SK-N-SH (cell line): ENCODE measurements at regions not wholly inside any gene's neighbourhood (a gene's known extent, or its start where the extent isn't known, plus 50 kb on each side); places are given as distances from the start of the nearest gene placed in this dataset.

ENCODE experiments used
- CTCF ChIA-PET: fragments of 300-600, 350-600 bp; formaldehyde crosslinking; extraction: SDS; loops from one replicate; lab custom pipeline; 2021; lab: Yijun Ruan, JAX
- POLR2A ChIA-PET: fragments of 350-600 bp; sonication (Branson Sonifier 250); formaldehyde crosslinking; extraction: SDS; loops from one replicate; lab custom pipeline; 2020; ENCODE audit warnings: antibody characterized with exemption, inconsistent platforms; lab: Yijun Ruan, JAX
- DNase-seq: peaks from one replicate; pipeline ENCODE4 v3.0.0; 2012
- H2AFZ ChIP-seq: fragments of 200-600 bp; sonication (generic); 2 replicates; pipeline ENCODE4 v1.8.1; 2016; ENCODE audit warnings: antibody characterized with exemption, mild to moderate bottlenecking, low read depth
- H3F3A ChIP-seq: fragments of 200-600 bp; sonication (generic); replicated peaks from 2 replicates; pipeline ENCODE3; 2016; ENCODE audit warnings: antibody characterized with exemption, mild to moderate bottlenecking; ENCODE audit not compliant: insufficient read depth
- H3K27ac ChIP-seq, 2 experiments: fragments of 200-500 bp in 1 of 2; fragments of 200-600 bp in 1 of 2; sonication (Bioruptor generic) in 1 of 2; sonication (generic), shearing (Covaris generic) in 1 of 2; 2 replicates each; pipeline versions ENCODE4 v1.5.1 to v1.6.1; 2014 to 2016; ENCODE audit warnings: low read depth in 2 of 2, inconsistent platforms in 1 of 2, low read length in 1 of 2, mild to moderate bottlenecking in 1 of 2, mixed read lengths in 1 of 2
- H3K27me3 ChIP-seq: fragments of 200-600 bp; sonication (generic), shearing (Covaris generic); 2 replicates; pipeline ENCODE4 v1.6.1; 2016; ENCODE audit warnings: mixed run types; ENCODE audit not compliant: insufficient read depth
- H3K36me3 ChIP-seq, 2 experiments: fragments of 200-500 bp in 1 of 2; fragments of 200-600 bp in 1 of 2; sonication (Bioruptor generic) in 1 of 2; sonication (generic) in 1 of 2; replicated peaks in 1 of 2; 2 replicates each; pipeline versions ENCODE3 to v1.5.1; 2014 to 2016; ENCODE audit warnings: low read length in 1 of 2, mild to moderate bottlenecking in 1 of 2; ENCODE audit not compliant: insufficient read depth in 2 of 2, control insufficient read depth in 1 of 2
- H3K4me1 ChIP-seq, 2 experiments: fragments of 200-500 bp in 1 of 2; fragments of 200-600 bp in 1 of 2; sonication (Bioruptor generic) in 1 of 2; sonication (generic), shearing (Covaris generic) in 1 of 2; 2 replicates each; pipeline versions ENCODE4 v1.5.1 to v1.6.1; 2014 to 2016; ENCODE audit warnings: low read depth in 1 of 2, low read length in 1 of 2, mixed run types in 1 of 2; ENCODE audit not compliant: insufficient read depth in 2 of 2, control insufficient read depth in 1 of 2
- H3K4me2 ChIP-seq: fragments of 200-600 bp; sonication (generic), shearing (Covaris generic); 2 replicates; pipeline ENCODE4 v1.6.1; 2017; ENCODE audit warnings: mixed run types
- H3K4me3 ChIP-seq, 2 experiments: fragments of 200-500 bp in 1 of 2; fragments of 200-600 bp in 1 of 2; sonication (Bioruptor generic) in 1 of 2; sonication (generic), shearing (Covaris generic) in 1 of 2; 2 replicates each; pipeline versions ENCODE4 v1.5.1 to v1.8.1; 2014 to 2016; ENCODE audit warnings: low read depth in 2 of 2, inconsistent platforms in 1 of 2, low read length in 1 of 2, mild to moderate bottlenecking in 1 of 2, mixed read lengths in 1 of 2, moderate library complexity in 1 of 2
- H3K79me2 ChIP-seq: fragments of 200-600 bp; sonication (generic); 2 replicates; pipeline ENCODE4 v1.8.1; 2017; ENCODE audit warnings: mild to moderate bottlenecking; ENCODE audit not compliant: insufficient read depth
- H3K9ac ChIP-seq: fragments of 200-600 bp; sonication (generic); 2 replicates; pipeline ENCODE4 v1.6.1; 2017; ENCODE audit warnings: mixed run types
- H3K9me2 ChIP-seq: fragments of 200-600 bp; sonication (generic); 2 replicates; pipeline ENCODE4 v1.6.1; 2017; ENCODE audit warnings: mixed run types
- H3K9me3 ChIP-seq: fragments of 200-600 bp; sonication (generic); 2 replicates; pipeline ENCODE4 v1.6.1; 2017; ENCODE audit warnings: mixed run types, mild to moderate bottlenecking, moderate library complexity
- H4K20me1 ChIP-seq: fragments of 200-600 bp; sonication (generic); 2 replicates; pipeline ENCODE4 v1.6.1; 2017; ENCODE audit warnings: mild to moderate bottlenecking, mixed run types; ENCODE audit not compliant: insufficient read depth
- CHD2 ChIP-seq: fragments of 150-350 bp; IDR thresholded peaks from 2 replicates; pipeline ENCODE4 v1.6.1; 2018; ENCODE audit warnings: low read length; ENCODE audit not compliant: partially characterized antibody
- ELF1 ChIP-seq: IDR thresholded peaks from 2 replicates; pipeline ENCODE4 v1.4.0; 2012
- EP300 ChIP-seq, 2 experiments: IDR thresholded peaks; 2 replicates each; pipeline versions ENCODE4 v1.4.0 to v1.6.1; 2012; ENCODE audit warnings: borderline replicate concordance in 1 of 2, low read depth in 1 of 2, low read length in 1 of 2
- FOSL2 ChIP-seq: IDR thresholded peaks from 2 replicates; pipeline ENCODE4 v1.4.0; 2012; ENCODE audit warnings: low read depth, mild to moderate bottlenecking, moderate library complexity, borderline replicate concordance
- FOXJ3 ChIP-seq: sonication (generic); formaldehyde crosslinking; IDR thresholded peaks from 2 replicates; pipeline ENCODE4 v1.5.1; 2020; ENCODE audit warnings: mild to moderate bottlenecking, missing genetic modification reagents
- JUND ChIP-seq: IDR thresholded peaks from 2 replicates; pipeline ENCODE4 v1.4.0; 2012
- MXI1 ChIP-seq: IDR thresholded peaks from 2 replicates; pipeline ENCODE4 v1.6.1; 2012; ENCODE audit warnings: mild to moderate bottlenecking, low read depth, low read length, improper control_type of control experiment
- NRF1 ChIP-seq: IDR thresholded peaks from 2 replicates; pipeline ENCODE4 v1.6.1; 2012; ENCODE audit warnings: low read depth, mild to moderate bottlenecking, low read length
- RAD21 ChIP-seq: IDR thresholded peaks from 2 replicates; pipeline ENCODE4 v1.6.1; 2012; ENCODE audit warnings: mild to moderate bottlenecking, low read length
- RFX5 ChIP-seq: IDR thresholded peaks from 2 replicates; pipeline ENCODE4 v1.6.1; 2012; ENCODE audit warnings: mild to moderate bottlenecking, improper control_type of control experiment, low read length
- RXRA ChIP-seq: IDR thresholded peaks from 2 replicates; pipeline ENCODE4 v1.4.0; 2012; ENCODE audit warnings: low read depth, mild to moderate bottlenecking, borderline replicate concordance
- SMC3 ChIP-seq: IDR thresholded peaks from 2 replicates; pipeline ENCODE4 v1.6.1; 2012; ENCODE audit warnings: low read depth, low read length, improper control_type of control experiment
- TAF1 ChIP-seq: IDR thresholded peaks from 2 replicates; pipeline ENCODE4 v1.6.1; 2012; ENCODE audit warnings: low read depth, mild to moderate bottlenecking, low read length, moderate library complexity, borderline replicate concordance
- TEAD4 ChIP-seq: IDR thresholded peaks from 2 replicates; pipeline ENCODE4 v1.4.0; 2012; ENCODE audit warnings: mild to moderate bottlenecking, borderline replicate concordance; ENCODE audit not compliant: insufficient read depth
- YY1 ChIP-seq: IDR thresholded peaks from 2 replicates; pipeline ENCODE4 v1.4.0; 2012; ENCODE audit warnings: low read depth, mild to moderate bottlenecking
- WGBS: methylation state at CpG from one replicate; pipeline ENCODE4 v1.1.6; 2017; ENCODE audit warnings: low lambda C conversion rate; 5-methylcytosine and 5-hydroxymethylcytosine counted together
- TF ChIP-seq, protein P1 (sequence below): IDR thresholded peaks from 2 replicates; pipeline ENCODE4; 2012
- TF ChIP-seq, protein P2 (sequence below): IDR thresholded peaks from 2 replicates; pipeline ENCODE4 v1.4.0; 2012; ENCODE audit warnings: low read depth
- TF ChIP-seq, protein P3 (sequence below): IDR thresholded peaks from 2 replicates; pipeline ENCODE4 v1.4.0; 2012; ENCODE audit warnings: low read depth, borderline replicate concordance
- TF ChIP-seq, protein P4 (sequence below): fragments of 150-350 bp; IDR thresholded peaks from 2 replicates; pipeline ENCODE4 v1.6.1; 2017; ENCODE audit warnings: antibody characterized with exemption, low read length, low read depth, borderline replicate concordance
- TF ChIP-seq, protein P5 (sequence below): IDR thresholded peaks from 2 replicates; pipeline ENCODE4 v1.6.1; 2012; ENCODE audit warnings: mild to moderate bottlenecking, low read depth, low read length, moderate library complexity

DNA sequence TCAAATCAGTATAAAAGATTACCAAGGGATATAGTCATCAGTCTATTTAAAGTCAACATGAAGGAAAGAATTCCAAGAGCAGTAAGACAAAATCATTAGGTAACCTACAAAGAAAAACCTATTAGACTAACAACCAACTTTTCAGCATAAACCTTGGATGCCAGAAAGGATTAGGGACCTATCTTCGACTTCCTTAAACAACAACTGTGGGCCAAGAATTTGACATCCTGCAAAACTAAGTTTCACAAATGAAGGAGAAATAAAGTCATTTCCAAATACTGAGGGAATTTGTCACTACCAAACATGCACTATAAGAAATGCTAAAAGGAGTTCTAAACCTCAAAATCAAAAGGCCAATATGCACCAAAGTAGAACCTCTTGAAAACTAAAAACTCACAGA lies 147.9 kb upstream of the TFPI start:
- H4K20me1 ChIP-seq: no peaks in the 10 kb centered on the region
- H3K9me2 ChIP-seq: no peaks in the 10 kb centered on the region
- TF ChIP-seq, protein P1, sequence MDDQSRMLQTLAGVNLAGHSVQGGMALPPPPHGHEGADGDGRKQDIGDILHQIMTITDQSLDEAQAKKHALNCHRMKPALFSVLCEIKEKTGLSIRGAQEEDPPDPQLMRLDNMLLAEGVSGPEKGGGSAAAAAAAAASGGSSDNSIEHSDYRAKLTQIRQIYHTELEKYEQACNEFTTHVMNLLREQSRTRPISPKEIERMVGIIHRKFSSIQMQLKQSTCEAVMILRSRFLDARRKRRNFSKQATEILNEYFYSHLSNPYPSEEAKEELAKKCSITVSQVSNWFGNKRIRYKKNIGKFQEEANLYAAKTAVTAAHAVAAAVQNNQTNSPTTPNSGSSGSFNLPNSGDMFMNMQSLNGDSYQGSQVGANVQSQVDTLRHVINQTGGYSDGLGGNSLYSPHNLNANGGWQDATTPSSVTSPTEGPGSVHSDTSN: no peak
- no peak for TF ChIP-seq JUND
- TF ChIP-seq ELF1: no peak
- TF ChIP-seq TEAD4: no peak
- no peak for TF ChIP-seq CHD2
- no peak for TF ChIP-seq EP300 (IDR thresholded peaks at IDR 0.05; ENCODE audit: borderline replicate concordance in 1 of 2, low read depth in 1 of 2, low read length in 1 of 2)
- no peak for TF ChIP-seq MXI1
- TF ChIP-seq, protein P2, sequence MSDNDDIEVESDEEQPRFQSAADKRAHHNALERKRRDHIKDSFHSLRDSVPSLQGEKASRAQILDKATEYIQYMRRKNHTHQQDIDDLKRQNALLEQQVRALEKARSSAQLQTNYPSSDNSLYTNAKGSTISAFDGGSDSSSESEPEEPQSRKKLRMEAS: no peak
- TF ChIP-seq, protein P3, sequence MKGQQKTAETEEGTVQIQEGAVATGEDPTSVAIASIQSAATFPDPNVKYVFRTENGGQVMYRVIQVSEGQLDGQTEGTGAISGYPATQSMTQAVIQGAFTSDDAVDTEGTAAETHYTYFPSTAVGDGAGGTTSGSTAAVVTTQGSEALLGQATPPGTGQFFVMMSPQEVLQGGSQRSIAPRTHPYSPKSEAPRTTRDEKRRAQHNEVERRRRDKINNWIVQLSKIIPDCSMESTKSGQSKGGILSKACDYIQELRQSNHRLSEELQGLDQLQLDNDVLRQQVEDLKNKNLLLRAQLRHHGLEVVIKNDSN: no peak
- TF ChIP-seq RAD21: no peak
- TF ChIP-seq, protein P4, sequence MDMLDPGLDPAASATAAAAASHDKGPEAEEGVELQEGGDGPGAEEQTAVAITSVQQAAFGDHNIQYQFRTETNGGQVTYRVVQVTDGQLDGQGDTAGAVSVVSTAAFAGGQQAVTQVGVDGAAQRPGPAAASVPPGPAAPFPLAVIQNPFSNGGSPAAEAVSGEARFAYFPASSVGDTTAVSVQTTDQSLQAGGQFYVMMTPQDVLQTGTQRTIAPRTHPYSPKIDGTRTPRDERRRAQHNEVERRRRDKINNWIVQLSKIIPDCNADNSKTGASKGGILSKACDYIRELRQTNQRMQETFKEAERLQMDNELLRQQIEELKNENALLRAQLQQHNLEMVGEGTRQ: no peak
- ChIA-PET CTCF (no interaction called here), POLR2A (no interaction called here)
- no peak for DNase-seq
- H2AFZ ChIP-seq: no peak overlapping the region
- WGBS: 60% methylated on average over 1 of the region's 1 CpG
- H3K9ac ChIP-seq: no peak overlapping the region
- H3K4me3 ChIP-seq: no peak overlapping the region
- H3K4me1 ChIP-seq: no peaks in the 10 kb centered on the region
- H3K4me2 ChIP-seq: no peak overlapping the region
- no peaks in the 10 kb centered on the region for H3F3A ChIP-seq
- no peaks in the 10 kb centered on the region for H3K9me3 ChIP-seq
- H3K79me2 ChIP-seq: no peaks in the 10 kb centered on the region
- no peak overlapping the region for H3K27ac ChIP-seq
- no peaks in the 10 kb centered on the region for H3K36me3 ChIP-seq
- no peaks in the 10 kb centered on the region for H3K27me3 ChIP-seq

DNA sequence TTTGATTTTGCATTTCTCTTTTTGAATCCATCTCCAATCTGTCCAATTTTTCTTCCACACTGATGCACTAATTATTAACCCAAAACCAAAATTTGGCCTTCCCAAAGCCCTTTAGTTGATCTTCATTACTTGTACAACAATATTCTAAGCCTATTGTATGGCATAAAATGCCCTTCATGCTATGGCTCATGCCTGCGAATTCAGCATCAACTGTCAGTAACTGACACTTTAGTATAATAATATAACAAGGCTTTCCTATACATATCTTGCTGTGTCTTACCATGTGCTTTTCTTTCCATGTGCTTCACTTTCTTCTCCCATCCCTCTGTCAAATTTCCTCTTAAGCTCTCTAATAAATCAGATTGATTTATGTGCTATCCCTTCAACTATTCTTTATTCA lies 154.0 kb upstream of the TFPI start:
- Histone ChIP-seq H3K9me2 (no peaks in the 10 kb centered on the region), H3K9ac (no peak overlapping the region), H2AFZ (no peak overlapping the region), H3K79me2 (no peaks in the 10 kb centered on the region), H3K9me3 (no peaks in the 10 kb centered on the region), H3K4me1 (no peaks in the 10 kb centered on the region; a peak in 2 of 4 replicates), H3K27ac (no peak overlapping the region), H3K36me3 (no peaks in the 10 kb centered on the region), H3K4me3 (no peak overlapping the region), H3K27me3 (no peaks in the 10 kb centered on the region), H3F3A (peaks cover 5% of the 10 kb centered on the region), H4K20me1 (no peaks in the 10 kb centered on the region), H3K4me2 (no peak overlapping the region)
- CTCF ChIA-PET: no interaction called here
- TF ChIP-seq RXRA (no peak), NRF1 (no peak), CHD2 (no peak), FOSL2 (no peak), EP300 (IDR thresholded peaks at IDR 0.05; ENCODE audit: borderline replicate concordance in 1 of 2, low read depth in 1 of 2, low read length in 1 of 2) (no peak), YY1 (no peak), TAF1 (no peak), SMC3 (no peak), FOXJ3 (CRISPR knock-in tag) (no peak), MXI1 (no peak), RFX5 (no peak)
- TF ChIP-seq, protein P5, sequence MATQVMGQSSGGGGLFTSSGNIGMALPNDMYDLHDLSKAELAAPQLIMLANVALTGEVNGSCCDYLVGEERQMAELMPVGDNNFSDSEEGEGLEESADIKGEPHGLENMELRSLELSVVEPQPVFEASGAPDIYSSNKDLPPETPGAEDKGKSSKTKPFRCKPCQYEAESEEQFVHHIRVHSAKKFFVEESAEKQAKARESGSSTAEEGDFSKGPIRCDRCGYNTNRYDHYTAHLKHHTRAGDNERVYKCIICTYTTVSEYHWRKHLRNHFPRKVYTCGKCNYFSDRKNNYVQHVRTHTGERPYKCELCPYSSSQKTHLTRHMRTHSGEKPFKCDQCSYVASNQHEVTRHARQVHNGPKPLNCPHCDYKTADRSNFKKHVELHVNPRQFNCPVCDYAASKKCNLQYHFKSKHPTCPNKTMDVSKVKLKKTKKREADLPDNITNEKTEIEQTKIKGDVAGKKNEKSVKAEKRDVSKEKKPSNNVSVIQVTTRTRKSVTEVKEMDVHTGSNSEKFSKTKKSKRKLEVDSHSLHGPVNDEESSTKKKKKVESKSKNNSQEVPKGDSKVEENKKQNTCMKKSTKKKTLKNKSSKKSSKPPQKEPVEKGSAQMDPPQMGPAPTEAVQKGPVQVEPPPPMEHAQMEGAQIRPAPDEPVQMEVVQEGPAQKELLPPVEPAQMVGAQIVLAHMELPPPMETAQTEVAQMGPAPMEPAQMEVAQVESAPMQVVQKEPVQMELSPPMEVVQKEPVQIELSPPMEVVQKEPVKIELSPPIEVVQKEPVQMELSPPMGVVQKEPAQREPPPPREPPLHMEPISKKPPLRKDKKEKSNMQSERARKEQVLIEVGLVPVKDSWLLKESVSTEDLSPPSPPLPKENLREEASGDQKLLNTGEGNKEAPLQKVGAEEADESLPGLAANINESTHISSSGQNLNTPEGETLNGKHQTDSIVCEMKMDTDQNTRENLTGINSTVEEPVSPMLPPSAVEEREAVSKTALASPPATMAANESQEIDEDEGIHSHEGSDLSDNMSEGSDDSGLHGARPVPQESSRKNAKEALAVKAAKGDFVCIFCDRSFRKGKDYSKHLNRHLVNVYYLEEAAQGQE: no peak
- TF ChIP-seq, protein P2: no peak
- TF ChIP-seq, protein P4: no peak
- 86% methylated on average over 1 of the region's 1 CpG for WGBS
- POLR2A ChIA-PET: no interaction called here
- no peak for DNase-seq
